ENCODE measurements at regions not wholly inside any gene's neighbourhood (a gene's known extent, or its start where the extent isn't known, plus 50 kb on each side); places are given as distances from the start of the nearest gene placed in this dataset.
"Not testable (repeated sequence)": the region's sequence is repeated elsewhere in the genome, so short reads cannot be mapped to it uniquely, and the experiment has no call there.

- TF ChIP-seq CTCF (IDR thresholded peaks at IDR 0.05; ENCODE audit: control insufficient read depth, insufficient read depth, low read depth, low read length, missing control alignments) = no peak
- no peak overlapping the region for H3K4me3 ChIP-seq (ENCODE audit: control insufficient read depth, low read depth, low read length)
- no peak for DNase-seq (ENCODE audit: low read depth)
Measured at GRCh38 chrX:42384956-42385355, 393.0 kb downstream of the PPP1R2C start.

- TF ChIP-seq CTCF (IDR thresholded peaks at IDR 0.05; ENCODE audit: control insufficient read depth, insufficient read depth, low read depth, low read length, missing control alignments) = no peak
- DNase-seq (ENCODE audit: low read depth) = no peak
- no peak overlapping the region for H3K4me3 ChIP-seq (ENCODE audit: control insufficient read depth, low read depth, low read length)
Measured at GRCh38 chrX:42378857-42379256, 399.1 kb downstream of the PPP1R2C start.

GRCh38 chrX:42375086-42375485 is 402.9 kb downstream of the PPP1R2C start:
- no peak for DNase-seq (ENCODE audit: low read depth)
- H3K4me3 ChIP-seq (ENCODE audit: control insufficient read depth, low read depth, low read length) = no peak overlapping the region
- no peak for TF ChIP-seq CTCF (IDR thresholded peaks at IDR 0.05; ENCODE audit: control insufficient read depth, insufficient read depth, low read depth, low read length, missing control alignments)

- no peak for TF ChIP-seq CTCF (IDR thresholded peaks at IDR 0.05; ENCODE audit: control insufficient read depth, insufficient read depth, low read depth, low read length, missing control alignments)
- DNase-seq (ENCODE audit: low read depth) = no peak
- no peak overlapping the region for H3K4me3 ChIP-seq (ENCODE audit: control insufficient read depth, low read depth, low read length)
Measured at GRCh38 chrX:42366181-42366580, 411.8 kb downstream of the PPP1R2C start.

GRCh38 chrX:42362219-42362618 is 415.7 kb downstream of the PPP1R2C start:
- TF ChIP-seq CTCF (IDR thresholded peaks at IDR 0.05; ENCODE audit: control insufficient read depth, insufficient read depth, low read depth, low read length, missing control alignments) = no peak
- no peak for DNase-seq (ENCODE audit: low read depth)
- H3K4me3 ChIP-seq (ENCODE audit: control insufficient read depth, low read depth, low read length) = no peak overlapping the region

- not testable (repeated sequence) for H3K4me3 ChIP-seq (ENCODE audit: control insufficient read depth, low read depth, low read length); DNase-seq (ENCODE audit: low read depth)
Measured at GRCh38 chrX:42342981-42343380, 419.6 kb upstream of the CASK start.

All from AG09309 (cell line).